ENCODE measurements at regions not wholly inside any gene's neighbourhood (a gene's known extent, or its start where the extent isn't known, plus 50 kb on each side); places are given as distances from the start of the nearest gene placed in this dataset.

- Histone ChIP-seq H3K27me3 (ENCODE audit: control insufficient read depth, insufficient read depth, low read length) (no peaks in the 10 kb centered on the region), H3K9ac (ENCODE audit: low read length in 3 of 3) (no peak overlapping the region), H3K4me1 (ENCODE audit: control insufficient read depth in 2 of 3, insufficient read depth in 2 of 3, low read depth in 1 of 3, low read length in 3 of 3) (no peaks in the 10 kb centered on the region), H3K36me3 (ENCODE audit: control insufficient read depth in 2 of 3, insufficient read depth in 3 of 3, low read length in 3 of 3) (no peaks in the 10 kb centered on the region), H3K27ac (ENCODE audit: low read depth in 2 of 2, low read length in 2 of 2) (no peak overlapping the region), H3K4me3 (ENCODE audit: low read length in 3 of 3) (no peak overlapping the region), H3K9me3 (ENCODE audit: control insufficient read depth in 2 of 3, insufficient read depth in 1 of 3, low read length in 3 of 3) (no peaks in the 10 kb centered on the region)
- FAIRE-seq (no peak), DNase-seq (no peak)
- no peak for TF ChIP-seq CTCF (IDR thresholded peaks at IDR 0.05; ENCODE audit: borderline replicate concordance, extremely low read depth, insufficient read depth)
- intact Hi-C loops (cut with DNase I): no loop called here
Observed at GRCh38 chr10:25694206-25694933, 239.7 kb upstream of the MYO3A start.

GRCh38 chr10:25694971-25695370 lies 239.1 kb upstream of the MYO3A start:
- H3K4me3 ChIP-seq (ENCODE audit: low read length in 3 of 3): no peak overlapping the region
- FAIRE-seq (no peak), DNase-seq (no peak)
- TF ChIP-seq CTCF (IDR thresholded peaks at IDR 0.05; ENCODE audit: borderline replicate concordance, extremely low read depth, insufficient read depth): no peak
- intact Hi-C loops (cut with DNase I): no loop called here
- no peaks in the 10 kb centered on the region for H3K27me3 ChIP-seq (ENCODE audit: control insufficient read depth, insufficient read depth, low read length)
- no peaks in the 10 kb centered on the region for H3K4me1 ChIP-seq (ENCODE audit: control insufficient read depth in 2 of 3, insufficient read depth in 2 of 3, low read depth in 1 of 3, low read length in 3 of 3)
- H3K36me3 ChIP-seq (ENCODE audit: control insufficient read depth in 2 of 3, insufficient read depth in 3 of 3, low read length in 3 of 3): no peaks in the 10 kb centered on the region
- H3K27ac ChIP-seq (ENCODE audit: low read depth in 2 of 2, low read length in 2 of 2): no peak overlapping the region
- no peaks in the 10 kb centered on the region for H3K9me3 ChIP-seq (ENCODE audit: control insufficient read depth in 2 of 3, insufficient read depth in 1 of 3, low read length in 3 of 3)
- no peak overlapping the region for H3K9ac ChIP-seq (ENCODE audit: low read length in 3 of 3)

GRCh38 chr10:25695586-25695985 lies 238.4 kb upstream of the MYO3A start:
- Histone ChIP-seq H3K27ac (ENCODE audit: low read depth in 2 of 2, low read length in 2 of 2) (no peak overlapping the region), H3K36me3 (ENCODE audit: control insufficient read depth in 2 of 3, insufficient read depth in 3 of 3, low read length in 3 of 3) (no peaks in the 10 kb centered on the region), H3K4me1 (ENCODE audit: control insufficient read depth in 2 of 3, insufficient read depth in 2 of 3, low read depth in 1 of 3, low read length in 3 of 3) (no peaks in the 10 kb centered on the region), H3K9me3 (ENCODE audit: control insufficient read depth in 2 of 3, insufficient read depth in 1 of 3, low read length in 3 of 3) (no peaks in the 10 kb centered on the region), H3K27me3 (ENCODE audit: control insufficient read depth, insufficient read depth, low read length) (no peaks in the 10 kb centered on the region), H3K4me3 (ENCODE audit: low read length in 3 of 3) (no peak overlapping the region), H3K9ac (ENCODE audit: low read length in 3 of 3) (no peak overlapping the region)
- DNase-seq (no peak), FAIRE-seq (no peak)
- intact Hi-C loops (cut with DNase I): no loop called here
- TF ChIP-seq CTCF (IDR thresholded peaks at IDR 0.05; ENCODE audit: borderline replicate concordance, extremely low read depth, insufficient read depth): no peak

Measured in kidney (tissue), 13 donors.